ENCODE measurements at regions not wholly inside any gene's neighbourhood (a gene's known extent, or its start where the extent isn't known, plus 50 kb on each side); places are given as distances from the start of the nearest gene placed in this dataset.

DNA sequence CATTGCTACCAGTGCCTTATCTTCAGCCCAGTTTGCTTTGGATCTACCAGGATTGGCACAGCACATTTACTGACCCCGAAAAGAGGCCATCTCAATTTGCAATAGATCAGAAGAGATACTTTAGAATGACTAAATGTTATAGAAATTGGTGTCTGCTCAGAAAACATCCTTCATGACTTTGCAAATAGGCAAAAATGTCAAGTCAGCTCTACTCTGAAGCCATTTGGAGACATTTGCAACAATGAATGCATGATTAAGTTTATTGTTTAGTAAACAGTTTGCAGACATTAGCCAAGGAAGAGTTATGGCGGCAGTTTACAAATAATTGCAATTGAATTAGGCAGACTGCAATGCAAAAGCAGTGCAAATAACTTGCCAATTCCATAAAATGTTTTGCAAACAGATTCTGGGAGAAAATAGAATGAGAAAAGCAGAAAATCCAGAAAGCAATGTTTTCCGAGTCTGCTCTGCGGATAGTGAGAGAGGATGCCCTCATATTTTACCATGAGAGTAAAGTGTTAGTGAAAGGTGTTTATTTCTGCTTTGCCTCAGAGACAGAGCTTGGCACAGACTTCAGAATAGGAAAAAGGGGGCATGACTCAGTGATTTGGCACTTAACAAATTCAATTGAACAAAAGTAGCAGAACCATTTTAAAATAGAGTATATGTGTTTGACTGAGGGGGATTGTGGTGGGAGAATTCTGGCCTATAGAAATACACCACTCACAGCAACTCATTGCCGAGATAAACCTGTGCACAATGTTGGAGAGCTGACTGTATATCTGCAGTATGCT lies 334.9 kb upstream of the NR2F2 start:
- no peak for TF ChIP-seq CTCF (IDR thresholded peaks at IDR 0.05; ENCODE audit: extremely low read depth, insufficient read depth, missing control alignments)
- in situ Hi-C loops (cut with MboI; ENCODE audit: low pct_unique_long_range_greater_than_20kb, low sequenced_read_pairs, unreplicated experiment), result no loop called here
- no peak for DNase-seq (ENCODE audit: low spot score)

- in situ Hi-C loops (cut with MboI; ENCODE audit: low pct_unique_long_range_greater_than_20kb, low sequenced_read_pairs, unreplicated experiment), result no loop called here
Observed at GRCh38 chr15:95996494-95996893, 334.0 kb upstream of the NR2F2 start.

DNA sequence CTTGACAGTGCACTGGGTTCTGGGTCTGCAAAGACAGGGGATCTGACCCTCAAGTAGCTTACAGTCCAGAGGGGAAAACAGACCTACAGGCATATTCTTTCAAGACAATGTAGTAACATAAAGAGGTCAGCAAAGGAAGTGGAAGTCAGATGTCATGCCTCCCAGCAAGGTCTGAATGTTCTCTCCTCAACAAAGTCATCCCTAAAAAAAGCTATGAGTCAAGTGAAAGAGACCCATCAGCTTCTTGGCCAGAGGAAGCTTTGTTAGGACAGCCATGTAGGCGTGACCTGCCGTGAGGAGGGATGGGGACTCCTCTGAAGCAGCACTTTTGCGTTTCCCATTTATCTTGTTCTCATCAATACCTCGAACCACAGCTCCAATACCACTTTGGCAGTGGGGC lies 331.6 kb upstream of the NR2F2 start:
- in situ Hi-C loops (cut with MboI; ENCODE audit: low pct_unique_long_range_greater_than_20kb, low sequenced_read_pairs, unreplicated experiment), result no loop called here
- DNase-seq (ENCODE audit: low spot score), result no peak
- TF ChIP-seq CTCF (IDR thresholded peaks at IDR 0.05; ENCODE audit: extremely low read depth, insufficient read depth, missing control alignments), result no peak

More at GRCh38 chr15:95996494-95996893, 334.0 kb upstream of the NR2F2 start:
- TF ChIP-seq CTCF (IDR thresholded peaks at IDR 0.05; ENCODE audit: extremely low read depth, insufficient read depth, missing control alignments), result no peak
- DNase-seq (ENCODE audit: low spot score), result no peak

DNA sequence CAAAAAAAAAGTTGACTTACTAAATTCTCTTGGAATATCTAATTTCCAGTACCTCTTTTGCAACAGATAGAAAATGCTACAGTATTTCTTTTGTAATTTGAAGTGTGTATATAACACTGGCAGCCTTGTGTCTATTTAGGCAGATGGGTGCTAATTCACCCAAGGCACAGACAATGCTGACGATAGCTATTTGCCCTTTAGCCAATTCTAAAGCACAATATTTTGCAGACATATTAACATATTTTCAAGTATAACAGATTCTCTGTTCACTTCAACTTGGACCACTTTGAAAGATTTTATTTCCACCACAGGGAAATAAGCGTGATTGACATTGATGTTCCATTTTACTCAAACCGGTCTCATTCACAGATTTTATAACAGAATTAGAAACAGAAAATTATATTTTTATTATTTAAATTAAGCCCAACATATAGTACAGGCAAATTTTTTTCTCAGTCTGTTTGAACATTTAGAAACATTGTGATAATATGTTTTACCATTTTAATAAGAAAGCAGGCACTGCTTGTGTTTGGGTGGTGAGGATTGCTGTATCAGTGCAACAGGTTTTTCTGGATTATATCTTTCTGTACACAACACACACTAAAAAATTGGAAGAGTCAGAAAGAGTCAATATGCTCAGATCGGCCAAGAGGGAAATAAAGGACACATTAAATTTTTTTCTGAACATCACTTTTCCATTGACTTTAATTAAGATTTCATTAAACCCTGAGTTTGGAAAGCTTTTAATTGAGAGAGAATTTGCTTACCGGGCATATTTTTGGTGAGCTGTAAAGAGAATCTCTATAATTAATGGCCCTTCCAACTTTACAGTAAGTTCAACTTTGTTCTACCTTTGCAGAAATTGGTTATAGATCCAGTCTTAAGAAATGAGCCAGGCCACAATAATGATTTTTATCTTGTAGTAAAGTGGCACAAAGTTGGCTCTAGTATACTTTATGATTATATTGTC lies 327.3 kb upstream of the NR2F2 start:
- in situ Hi-C loops (cut with MboI; ENCODE audit: low pct_unique_long_range_greater_than_20kb, low sequenced_read_pairs, unreplicated experiment), result no loop called here
- TF ChIP-seq CTCF (IDR thresholded peaks at IDR 0.05; ENCODE audit: extremely low read depth, insufficient read depth, missing control alignments), result no peak

DNA sequence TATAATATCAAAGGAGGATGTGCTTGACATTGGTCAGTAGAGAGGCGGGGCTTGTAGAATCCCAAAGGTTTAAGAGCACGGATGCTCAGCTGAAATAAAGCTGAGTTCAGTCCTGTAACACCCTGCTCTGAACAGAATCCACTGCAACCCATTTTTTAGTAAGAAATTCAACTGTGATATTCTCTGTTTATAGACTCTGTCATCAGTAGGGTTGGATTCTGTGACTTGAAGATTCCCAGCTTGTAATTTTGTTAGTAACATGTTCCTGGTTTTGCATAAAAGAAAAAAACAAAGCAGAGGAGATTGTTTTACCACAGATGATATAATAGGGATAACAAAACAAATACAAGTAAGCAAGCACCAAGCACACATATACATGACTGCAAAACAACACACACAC lies 324.6 kb upstream of the NR2F2 start:
- no peak for DNase-seq (ENCODE audit: low spot score)
- in situ Hi-C loops (cut with MboI; ENCODE audit: low pct_unique_long_range_greater_than_20kb, low sequenced_read_pairs, unreplicated experiment), result no loop called here
- TF ChIP-seq CTCF (IDR thresholded peaks at IDR 0.05; ENCODE audit: extremely low read depth, insufficient read depth, missing control alignments), result no peak

More for the DNA sequence above, 327.3 kb upstream of the NR2F2 start:
- no peak for DNase-seq (ENCODE audit: low spot score)

GRCh38 chr15:96011136-96011535 lies 319.4 kb upstream of the NR2F2 start:
- TF ChIP-seq CTCF (IDR thresholded peaks at IDR 0.05; ENCODE audit: extremely low read depth, insufficient read depth, missing control alignments), result no peak
- in situ Hi-C loops (cut with MboI; ENCODE audit: low pct_unique_long_range_greater_than_20kb, low sequenced_read_pairs, unreplicated experiment), result no loop called here
- no peak for DNase-seq (ENCODE audit: low spot score)
